ENCODE measurements at regions not wholly inside any gene's neighbourhood (a gene's known extent, or its start where the extent isn't known, plus 50 kb on each side); places are given as distances from the start of the nearest gene placed in this dataset.

DNA sequence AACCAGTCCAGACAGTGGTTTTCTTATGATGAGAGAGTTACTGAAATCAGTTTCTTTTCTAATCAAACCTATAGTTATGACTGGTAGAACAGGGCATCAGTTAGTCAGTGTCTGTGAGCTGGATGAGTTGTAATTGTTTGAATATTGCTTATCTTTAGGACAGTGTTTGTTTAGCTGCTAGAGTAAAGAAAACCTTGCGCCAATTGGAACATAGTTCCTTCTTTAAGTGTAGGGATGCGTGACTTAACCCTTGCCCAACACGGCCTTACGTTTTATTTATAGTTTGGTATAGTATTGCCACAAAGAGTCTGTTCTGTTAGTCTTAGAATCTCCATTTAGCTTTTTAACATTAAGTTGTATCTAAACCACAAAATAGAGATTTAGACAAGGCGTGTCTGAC lies 572.6 kb downstream of the SLC16A7 start:
- Histone ChIP-seq H3K79me2 (ENCODE audit: insufficient read depth, low read length) (no peaks in the 10 kb centered on the region), H2AFZ (ENCODE audit: low read depth, low read length, severe bottlenecking) (no peak overlapping the region), H3F3A (ENCODE audit: insufficient read depth) (no peaks in the 10 kb centered on the region), H3K4me3 (ENCODE audit: insufficient read depth, low read length, poor library complexity, severe bottlenecking) (no peak overlapping the region), H3K27me3 (ENCODE audit: low read length) (no peaks in the 10 kb centered on the region), H3K9me2 (replicated peaks; ENCODE audit: insufficient read depth, low read length) (no peaks in the 10 kb centered on the region), H3K27ac (ENCODE audit: low read depth, low read length) (no peak overlapping the region), H3K4me2 (ENCODE audit: low read depth, low read length, poor library complexity, severe bottlenecking) (no peak overlapping the region), H3K36me3 (ENCODE audit: low read length) (no peaks in the 10 kb centered on the region), H4K20me1 (ENCODE audit: low read depth, low read length) (no peaks in the 10 kb centered on the region), H3K9ac (ENCODE audit: low read length) (no peak overlapping the region), H3K9me3 (ENCODE audit: insufficient read depth, low read length) (no peaks in the 10 kb centered on the region)
- TF ChIP-seq, protein P1, sequence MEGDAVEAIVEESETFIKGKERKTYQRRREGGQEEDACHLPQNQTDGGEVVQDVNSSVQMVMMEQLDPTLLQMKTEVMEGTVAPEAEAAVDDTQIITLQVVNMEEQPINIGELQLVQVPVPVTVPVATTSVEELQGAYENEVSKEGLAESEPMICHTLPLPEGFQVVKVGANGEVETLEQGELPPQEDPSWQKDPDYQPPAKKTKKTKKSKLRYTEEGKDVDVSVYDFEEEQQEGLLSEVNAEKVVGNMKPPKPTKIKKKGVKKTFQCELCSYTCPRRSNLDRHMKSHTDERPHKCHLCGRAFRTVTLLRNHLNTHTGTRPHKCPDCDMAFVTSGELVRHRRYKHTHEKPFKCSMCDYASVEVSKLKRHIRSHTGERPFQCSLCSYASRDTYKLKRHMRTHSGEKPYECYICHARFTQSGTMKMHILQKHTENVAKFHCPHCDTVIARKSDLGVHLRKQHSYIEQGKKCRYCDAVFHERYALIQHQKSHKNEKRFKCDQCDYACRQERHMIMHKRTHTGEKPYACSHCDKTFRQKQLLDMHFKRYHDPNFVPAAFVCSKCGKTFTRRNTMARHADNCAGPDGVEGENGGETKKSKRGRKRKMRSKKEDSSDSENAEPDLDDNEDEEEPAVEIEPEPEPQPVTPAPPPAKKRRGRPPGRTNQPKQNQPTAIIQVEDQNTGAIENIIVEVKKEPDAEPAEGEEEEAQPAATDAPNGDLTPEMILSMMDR (IDR thresholded peaks at IDR 0.05; ENCODE audit: insufficient read depth, low read length, poor library complexity, severe bottlenecking): no peak
- TF ChIP-seq EZH2phosphoT487 (conservative IDR thresholded peaks at IDR 0.05; ENCODE audit: low read length): no peak

DNA sequence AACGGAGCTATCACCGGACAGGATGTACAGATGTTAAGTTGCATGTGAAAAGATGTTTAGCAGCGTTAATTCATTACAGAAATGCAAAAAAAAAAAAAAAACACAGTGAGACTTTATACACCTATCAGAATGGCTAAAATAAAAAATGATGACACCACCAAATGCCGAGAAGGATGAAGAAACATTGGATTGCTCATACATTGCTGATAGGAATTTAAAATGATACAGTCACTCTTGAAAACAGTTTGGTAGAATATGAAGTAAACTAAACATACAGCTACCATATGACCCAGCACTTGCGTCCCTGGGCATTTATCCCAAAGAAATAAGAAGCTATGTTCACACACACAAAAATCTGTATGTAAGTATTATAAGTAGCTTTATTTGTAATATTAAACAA lies 574.1 kb downstream of the SLC16A7 start:
- TF ChIP-seq EZH2phosphoT487 (conservative IDR thresholded peaks at IDR 0.05; ENCODE audit: low read length): no peak
- TF ChIP-seq, protein P1 (IDR thresholded peaks at IDR 0.05; ENCODE audit: insufficient read depth, low read length, poor library complexity, severe bottlenecking): no peak
- Histone ChIP-seq H3F3A (ENCODE audit: insufficient read depth) (no peaks in the 10 kb centered on the region), H3K27me3 (ENCODE audit: low read length) (no peaks in the 10 kb centered on the region), H3K27ac (ENCODE audit: low read depth, low read length) (no peak overlapping the region), H3K4me3 (ENCODE audit: insufficient read depth, low read length, poor library complexity, severe bottlenecking) (no peak overlapping the region), H3K9ac (ENCODE audit: low read length) (no peak overlapping the region), H3K79me2 (ENCODE audit: insufficient read depth, low read length) (no peaks in the 10 kb centered on the region), H3K9me3 (ENCODE audit: insufficient read depth, low read length) (no peaks in the 10 kb centered on the region), H2AFZ (ENCODE audit: low read depth, low read length, severe bottlenecking) (no peak overlapping the region), H3K4me2 (ENCODE audit: low read depth, low read length, poor library complexity, severe bottlenecking) (no peak overlapping the region), H3K9me2 (replicated peaks; ENCODE audit: insufficient read depth, low read length) (no peaks in the 10 kb centered on the region), H3K36me3 (ENCODE audit: low read length) (no peaks in the 10 kb centered on the region), H4K20me1 (ENCODE audit: low read depth, low read length) (no peaks in the 10 kb centered on the region)

DNA sequence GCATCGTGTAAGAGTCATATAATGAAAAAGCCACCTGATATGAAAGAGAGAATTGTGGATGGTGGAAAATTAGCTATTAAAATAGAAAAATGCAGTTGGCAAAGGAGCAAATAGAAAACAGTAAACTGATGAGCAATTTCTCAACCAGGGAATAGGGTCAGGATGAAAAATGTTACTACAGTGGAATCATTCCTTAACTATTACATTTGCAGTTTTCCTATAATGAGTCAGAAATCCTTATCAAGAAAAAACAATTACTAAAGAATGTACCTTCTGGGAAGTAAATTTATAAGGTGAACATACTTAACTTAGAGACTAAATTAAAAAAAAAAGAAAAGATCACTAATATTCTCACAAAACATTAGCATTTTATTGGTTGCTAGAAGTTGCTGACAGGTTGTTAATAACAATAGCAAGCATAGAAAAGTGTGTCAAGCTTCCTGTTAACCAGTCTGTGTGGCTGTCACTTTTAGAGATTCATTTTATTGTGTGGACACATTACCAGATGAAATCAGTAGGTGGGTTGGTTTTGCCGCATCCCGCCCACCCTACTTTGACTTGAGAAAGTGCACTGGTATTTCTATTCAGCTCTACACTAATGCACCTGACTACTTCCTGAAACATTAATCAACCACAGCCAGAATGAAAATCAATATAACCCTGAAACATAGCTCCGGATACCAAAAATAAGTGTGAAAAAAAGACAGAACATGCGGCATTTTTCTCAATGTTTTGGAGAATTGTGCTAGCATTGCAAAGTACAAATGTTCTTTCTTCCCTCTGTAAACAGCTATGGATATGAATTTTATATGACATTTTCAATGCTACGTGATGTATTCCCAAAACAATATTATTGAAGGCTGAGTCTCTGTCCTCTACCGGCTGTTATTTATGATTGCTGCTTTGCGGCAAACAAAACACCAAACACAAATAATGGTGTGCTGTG lies 576.7 kb downstream of the SLC16A7 start:
- no peak overlapping the region for H3K27ac ChIP-seq (ENCODE audit: low read depth, low read length)
- no peak overlapping the region for H3K9ac ChIP-seq (ENCODE audit: low read length)
- H3K36me3 ChIP-seq (ENCODE audit: low read length): no peaks in the 10 kb centered on the region
- no peak overlapping the region for H2AFZ ChIP-seq (ENCODE audit: low read depth, low read length, severe bottlenecking)
- no peaks in the 10 kb centered on the region for H3K79me2 ChIP-seq (ENCODE audit: insufficient read depth, low read length)
- no peaks in the 10 kb centered on the region for H3K9me2 ChIP-seq (replicated peaks; ENCODE audit: insufficient read depth, low read length)
- H3K4me3 ChIP-seq (ENCODE audit: insufficient read depth, low read length, poor library complexity, severe bottlenecking): no peak overlapping the region
- H3F3A ChIP-seq (ENCODE audit: insufficient read depth): no peaks in the 10 kb centered on the region
- H3K9me3 ChIP-seq (ENCODE audit: insufficient read depth, low read length): no peaks in the 10 kb centered on the region
- no peaks in the 10 kb centered on the region for H3K27me3 ChIP-seq (ENCODE audit: low read length)
- H3K4me2 ChIP-seq (ENCODE audit: low read depth, low read length, poor library complexity, severe bottlenecking): no peak overlapping the region
- no peak for TF ChIP-seq EZH2phosphoT487 (conservative IDR thresholded peaks at IDR 0.05; ENCODE audit: low read length)
- TF ChIP-seq, protein P1 (IDR thresholded peaks at IDR 0.05; ENCODE audit: insufficient read depth, low read length, poor library complexity, severe bottlenecking): no peak
- H4K20me1 ChIP-seq (ENCODE audit: low read depth, low read length): no peaks in the 10 kb centered on the region
